GM23338 (cell line): ENCODE measurements at regions not wholly inside any gene's neighbourhood (a gene's known extent, or its start where the extent isn't known, plus 50 kb on each side); places are given as distances from the start of the nearest gene placed in this dataset.

Experiments used
- ATAC-seq: fragments of 200-7000 bp; cut with Tn5 transposase; 3 replicates; pipeline ENCODE4 v1.9.1; 2020
- DNase-seq: peaks from one replicate; pipeline ENCODE4 v3.0.0-alpha.2; 2015; ENCODE audit warnings: low spot score
- H2AFZ ChIP-seq: fragments of 200-600 bp; sonication (generic); 2 replicates; pipeline ENCODE4 v1.8.0; 2016; ENCODE audit warnings: antibody characterized with exemption, mild to moderate bottlenecking, moderate library complexity
- H3F3A ChIP-seq: fragments of 200-600 bp; sonication (generic); replicated peaks from 2 replicates; pipeline ENCODE4 v1.8.0; 2017; ENCODE audit warnings: antibody characterized with exemption, mixed run types, low read depth
- H3K27ac ChIP-seq: fragments of 200-600 bp; sonication (generic); 2 replicates; pipeline ENCODE4 v1.6.1; 2016; ENCODE audit warnings: low read depth
- H3K27me3 ChIP-seq: fragments of 200-600 bp; sonication (generic); 2 replicates; pipeline ENCODE4 v1.8.0; 2016; ENCODE audit warnings: mild to moderate bottlenecking, mixed run types, moderate library complexity; ENCODE audit not compliant: insufficient read depth
- H3K36me3 ChIP-seq: fragments of 200-600 bp; sonication (generic); 2 replicates; pipeline ENCODE4 v1.8.0; 2016; ENCODE audit warnings: mild to moderate bottlenecking; ENCODE audit not compliant: insufficient read depth
- H3K4me1 ChIP-seq: fragments of 200-600 bp; sonication (generic); 2 replicates; pipeline ENCODE4 v1.8.0; 2016; ENCODE audit warnings: mild to moderate bottlenecking, moderate library complexity; ENCODE audit not compliant: insufficient read depth
- H3K4me2 ChIP-seq: fragments of 200-600 bp; sonication (generic); 2 replicates; pipeline ENCODE4 v1.7.1; 2017; ENCODE audit warnings: mixed run types
- H3K4me3 ChIP-seq: fragments of 200-600 bp; sonication (generic); 2 replicates; pipeline ENCODE4 v1.6.1; 2016; ENCODE audit warnings: mixed run types
- H3K79me2 ChIP-seq: fragments of 200-600 bp; sonication (generic); replicated peaks from 2 replicates; pipeline ENCODE4 v1.8.0; 2017; ENCODE audit warnings: mild to moderate bottlenecking; ENCODE audit not compliant: insufficient read depth
- H3K9me2 ChIP-seq: fragments of 200-600 bp; sonication (generic); 2 replicates; pipeline ENCODE4 v1.8.0; 2017; ENCODE audit not compliant: insufficient read depth
- H4K20me1 ChIP-seq: fragments of 200-600 bp; sonication (generic); replicated peaks from 2 replicates; pipeline ENCODE4 v1.8.0; 2017; ENCODE audit warnings: mild to moderate bottlenecking; ENCODE audit not compliant: insufficient read depth
- H3K27ac Mint-ChIP-seq: 2 replicates; pipeline ENCODE4 v1.8.0; 2020; ENCODE audit warnings: inconsistent platforms, mild to moderate bottlenecking, moderate library complexity, mixed read lengths
- H3K27me3 Mint-ChIP-seq: 3 replicates; pipeline ENCODE4 v1.8.0; 2022; ENCODE audit warnings: low read depth, mild to moderate bottlenecking, moderate library complexity, mixed read lengths, inconsistent platforms; ENCODE audit not compliant: insufficient read depth, poor library complexity
- H3K36me3 Mint-ChIP-seq: 3 replicates; pipeline ENCODE4 v1.8.0; 2021; ENCODE audit warnings: low read depth, mild to moderate bottlenecking, inconsistent platforms, moderate library complexity, mixed read lengths
- H3K4me1 Mint-ChIP-seq: 3 replicates; pipeline ENCODE4 v1.8.0; 2020; ENCODE audit warnings: mild to moderate bottlenecking, inconsistent platforms, mixed read lengths
- H3K4me3 Mint-ChIP-seq: 3 replicates; pipeline ENCODE4 v1.8.0; 2021; ENCODE audit warnings: moderate library complexity, mild to moderate bottlenecking, inconsistent platforms, mixed read lengths
- H3K9me3 Mint-ChIP-seq: 3 replicates; pipeline ENCODE4 v1.8.0; 2020; ENCODE audit warnings: moderate library complexity, mild to moderate bottlenecking, inconsistent platforms, mixed read lengths
- ETS1 ChIP-seq: IDR thresholded peaks from 2 replicates; pipeline ENCODE4 v1.6.1; 2016; ENCODE audit warnings: antibody characterized with exemption
- EZH2phosphoT487 ChIP-seq: fragments of 200-600 bp; sonication (generic); IDR thresholded peaks from one replicate; pipeline ENCODE4 v1.8.1; 2018; ENCODE audit warnings: antibody characterized with exemption; ENCODE audit not compliant: unreplicated experiment
- JUNB ChIP-seq: IDR thresholded peaks from one replicate; pipeline ENCODE4 v1.6.1; 2016; ENCODE audit warnings: antibody characterized with exemption; ENCODE audit not compliant: unreplicated experiment
- STAT1 ChIP-seq: IDR thresholded peaks from one replicate; pipeline ENCODE4 v1.6.1; 2016; ENCODE audit warnings: antibody characterized with exemption; ENCODE audit not compliant: unreplicated experiment
- ZNF331 ChIP-seq: fragments of 250-450 bp; sonication (Bioruptor Pico); IDR thresholded peaks from 2 replicates; pipeline ENCODE4 v1.5.0; 2020; ENCODE audit warnings: low read depth, mild to moderate bottlenecking, moderate library complexity
- ZNF462 ChIP-seq: fragments of 250-450 bp; sonication (Bioruptor Pico); IDR thresholded peaks from 2 replicates; pipeline ENCODE4 v1.5.0; 2020; ENCODE audit warnings: mild to moderate bottlenecking, moderate library complexity

GRCh38 chr12:98358144-98358543 is 157.2 kb upstream of the TMPO start (continued):
- TF ChIP-seq ZNF462 (CRISPR knock-in tag) (no peak), JUNB (no peak)

- H3K36me3 ChIP-seq, result no peaks in the 10 kb centered on the region
- Mint-ChIP-seq H3K9me3 (no peaks in the 10 kb centered on the region), H3K36me3 (no peaks in the 10 kb centered on the region), H3K27ac (no peak overlapping the region), H3K4me3 (no peak overlapping the region), H3K4me1 (no peaks in the 10 kb centered on the region), H3K27me3 (no peaks in the 10 kb centered on the region)
- H3K79me2 ChIP-seq, result no peaks in the 10 kb centered on the region
- no peak overlapping the region for H3K27ac ChIP-seq
- no peak overlapping the region for H3K4me2 ChIP-seq
- no peaks in the 10 kb centered on the region for H3K27me3 ChIP-seq
- DNase-seq, result no peak
- peaks cover 8% of the 10 kb centered on the region for H3K9me2 ChIP-seq
- peak overlapping the region; percentile 45; the same call in 1 of the 2 replicates for H2AFZ ChIP-seq
- no peaks in the 10 kb centered on the region for H3K4me1 ChIP-seq
- no peaks in the 10 kb centered on the region for H4K20me1 ChIP-seq
- H3F3A ChIP-seq, result no peaks in the 10 kb centered on the region
- no peak for ATAC-seq
- H3K4me3 ChIP-seq, result no peak overlapping the region
- TF ChIP-seq EZH2phosphoT487, result no peak
- TF ChIP-seq ZNF331, result no peak
- no peak for TF ChIP-seq ZNF462 (CRISPR knock-in tag)
- TF ChIP-seq ETS1, result no peak
- no peak for TF ChIP-seq STAT1
These were observed 155.5 kb upstream of the TMPO start for GRCh38 chr12:98359856-98360255.
